ENCODE measurements at regions not wholly inside any gene's neighbourhood (a gene's known extent, or its start where the extent isn't known, plus 50 kb on each side); places are given as distances from the start of the nearest gene placed in this dataset.

GRCh38 chr5:155759984-155760383 is 567.0 kb upstream of the SGCD start:
- Histone ChIP-seq H3K27me3 (no peaks in the 10 kb centered on the region), H3K9me3 (peaks cover 0 to 8% (median 0%) of the 10 kb centered on the region in 4 donors), H3K4me3 (no peak overlapping the region), H3K36me3 (no peaks in the 10 kb centered on the region), H3K4me1 (no peaks in the 10 kb centered on the region), H3K27ac (no peak overlapping the region)
- DNase-seq, result no peak
- TF ChIP-seq POLR2AphosphoS5 (IDR thresholded peaks at IDR 0.05) (no peak), POLR2A (IDR thresholded peaks at IDR 0.05) (no peak), CTCF (IDR thresholded peaks at IDR 0.05) (no peak), EP300 (IDR thresholded peaks at IDR 0.05) (no peak)
- ATAC-seq (ENCODE audit: low FRiP score in 2 of 2), result no peak

- Histone ChIP-seq H3K36me3 (no peaks in the 10 kb centered on the region), H3K4me3 (no peak overlapping the region), H3K27me3 (no peaks in the 10 kb centered on the region), H3K4me1 (no peaks in the 10 kb centered on the region), H3K27ac (no peak overlapping the region), H3K9me3 (peaks cover 0 to 8% (median 0%) of the 10 kb centered on the region in 4 donors)
- no peak for DNase-seq
- no peak for TF ChIP-seq POLR2AphosphoS5 (IDR thresholded peaks at IDR 0.05)
- TF ChIP-seq POLR2A (IDR thresholded peaks at IDR 0.05), result no peak
- TF ChIP-seq CTCF (IDR thresholded peaks at IDR 0.05), result no peak
- TF ChIP-seq EP300 (IDR thresholded peaks at IDR 0.05), result no peak
- ATAC-seq (ENCODE audit: low FRiP score in 2 of 2), result no peak
- WGBS, 2 donors, result 68 to 87% methylated on average over 2 of the region's 2 CpGs
Measured at GRCh38 chr5:155761502-155761901, 565.5 kb upstream of the SGCD start.

- TF ChIP-seq POLR2AphosphoS5 (IDR thresholded peaks at IDR 0.05), result no peak
- no peak for TF ChIP-seq CTCF (IDR thresholded peaks at IDR 0.05)
- TF ChIP-seq POLR2A (IDR thresholded peaks at IDR 0.05), result no peak
- no peak for TF ChIP-seq EP300 (IDR thresholded peaks at IDR 0.05)
- no peak overlapping the region for H3K4me3 ChIP-seq
- DNase-seq, result no peak
- no peaks in the 10 kb centered on the region for H3K27me3 ChIP-seq
- H3K4me1 ChIP-seq, result no peaks in the 10 kb centered on the region
- no peak for ATAC-seq (ENCODE audit: low FRiP score in 2 of 2)
- 49 to 70% methylated on average over 2 of the region's 2 CpGs for WGBS, 2 donors
- H3K9me3 ChIP-seq, result peaks cover 0 to 8% (median 0%) of the 10 kb centered on the region in 4 donors
- H3K36me3 ChIP-seq, result no peaks in the 10 kb centered on the region
- no peak overlapping the region for H3K27ac ChIP-seq
Measured at GRCh38 chr5:155765715-155766114, 561.2 kb upstream of the SGCD start.

- H3K9me3 ChIP-seq, result no peaks in the 10 kb centered on the region
- 69 to 80% methylated on average over 2 of the region's 2 CpGs for WGBS, 2 donors
- DNase-seq (no peak), ATAC-seq (ENCODE audit: low FRiP score in 2 of 2) (no peak)
- H3K4me3 ChIP-seq, result no peak overlapping the region
- no peak overlapping the region for H3K27ac ChIP-seq
- H3K27me3 ChIP-seq, result no peaks in the 10 kb centered on the region
- no peaks in the 10 kb centered on the region for H3K36me3 ChIP-seq
- H3K4me1 ChIP-seq, result no peaks in the 10 kb centered on the region
- no peak for TF ChIP-seq EP300 (IDR thresholded peaks at IDR 0.05)
- no peak for TF ChIP-seq POLR2AphosphoS5 (IDR thresholded peaks at IDR 0.05)
- no peak for TF ChIP-seq POLR2A (IDR thresholded peaks at IDR 0.05)
- no peak for TF ChIP-seq CTCF (IDR thresholded peaks at IDR 0.05)
Measured at GRCh38 chr5:155767470-155767869, 559.5 kb upstream of the SGCD start.

- H3K4me1 ChIP-seq, result no peaks in the 10 kb centered on the region
- H3K27ac ChIP-seq, result no peak overlapping the region
- ATAC-seq (ENCODE audit: low FRiP score in 2 of 2), result no peak
- no peak overlapping the region for H3K4me3 ChIP-seq
- no peaks in the 10 kb centered on the region for H3K27me3 ChIP-seq
- DNase-seq, result no peak
- 64 to 78% methylated on average over 3 of the region's 3 CpGs for WGBS, 2 donors
- no peaks in the 10 kb centered on the region for H3K36me3 ChIP-seq
- no peak for TF ChIP-seq POLR2AphosphoS5 (IDR thresholded peaks at IDR 0.05)
- TF ChIP-seq EP300 (IDR thresholded peaks at IDR 0.05), result no peak
- TF ChIP-seq POLR2A (IDR thresholded peaks at IDR 0.05), result no peak
- TF ChIP-seq CTCF (IDR thresholded peaks at IDR 0.05), result no peak
- H3K9me3 ChIP-seq, result no peaks in the 10 kb centered on the region
Measured at GRCh38 chr5:155768332-155768731, 558.6 kb upstream of the SGCD start.
